HG03139 (cell line): ENCODE measurements at regions not wholly inside any gene's neighbourhood (a gene's known extent, or its start where the extent isn't known, plus 50 kb on each side); places are given as distances from the start of the nearest gene placed in this dataset.

Experiments used
- ATAC-seq: cut with Tn5 transposase; IDR thresholded peaks from one replicate; pipeline ENCODE4 v1.9.1; 2021; ENCODE audit not compliant: unreplicated experiment

GRCh38 chr1:60987904-60988303 lies 94.5 kb upstream of the NFIA start:
- no peak for ATAC-seq

GRCh38 chr1:60984062-60984799 lies 98.1 kb upstream of the NFIA start:
- ATAC-seq: no peak

GRCh38 chr1:60983701-60984061 lies 98.7 kb upstream of the NFIA start:
- no peak for ATAC-seq

DNA sequence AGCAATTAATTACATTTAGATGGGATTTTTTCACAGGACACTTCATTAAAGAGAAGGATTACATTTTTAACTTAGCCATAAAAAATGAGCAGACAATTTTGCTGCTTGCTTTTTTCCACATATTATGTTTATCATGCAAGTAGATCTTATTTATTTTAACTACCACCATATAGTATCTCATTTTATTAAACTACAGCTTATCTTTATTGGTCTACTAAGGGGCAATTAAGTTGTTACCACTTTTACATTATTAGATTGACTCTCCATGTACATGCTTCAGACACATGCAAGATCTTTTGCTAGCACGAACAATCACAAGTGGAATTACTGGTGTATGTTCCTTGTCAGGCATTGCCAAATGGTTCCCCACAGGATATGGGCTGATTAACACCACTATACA lies 99.8 kb upstream of the NFIA start:
- no peak for ATAC-seq

- ATAC-seq: no peak
Measured at GRCh38 chr1:60981357-60981756, 101.0 kb upstream of the NFIA start.

DNA sequence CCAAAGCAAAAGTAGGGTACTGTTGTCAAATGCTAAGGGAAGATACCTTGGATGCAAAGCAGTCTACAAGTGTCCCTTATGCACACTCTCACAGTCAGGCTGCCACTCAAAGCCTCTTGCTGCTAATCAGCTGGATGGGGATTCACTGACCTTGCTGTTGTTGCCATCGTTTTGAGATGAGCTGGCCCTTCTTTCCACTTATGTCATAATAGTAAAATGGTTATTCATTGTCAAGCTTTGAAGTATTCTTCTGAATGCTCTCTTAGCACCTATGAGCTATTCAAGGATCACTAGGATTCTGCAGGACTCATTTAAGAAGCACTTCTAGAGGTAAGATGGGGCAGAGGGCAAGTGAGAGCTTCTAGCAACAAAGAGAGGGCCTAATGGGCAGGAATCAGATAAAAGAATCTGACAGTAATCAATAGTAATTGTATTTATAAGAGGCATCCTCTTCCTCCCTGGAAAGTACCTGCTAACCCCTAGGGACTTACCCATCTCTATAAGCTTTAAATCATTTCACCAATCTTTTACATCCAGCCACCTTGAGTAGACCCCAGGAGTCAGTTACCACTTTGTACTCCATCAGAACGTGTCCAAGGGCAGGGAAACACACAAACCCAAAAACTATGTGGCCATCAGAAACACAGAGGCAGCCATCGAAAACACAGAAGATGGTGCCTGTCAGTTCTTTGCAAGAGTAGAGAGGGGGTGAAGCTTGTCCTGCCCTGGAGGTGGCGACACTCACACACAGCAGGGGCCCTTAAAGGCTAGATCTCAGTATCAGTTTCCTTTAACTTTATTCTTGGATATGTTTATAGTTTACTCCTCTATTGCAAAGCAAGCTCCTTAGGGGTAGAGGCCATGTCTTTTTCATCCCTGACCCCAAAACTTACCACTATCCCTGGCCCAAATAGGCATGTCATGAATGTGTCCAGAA lies 103.7 kb upstream of the NFIA start:
- ATAC-seq: peak; percentile 55

DNA sequence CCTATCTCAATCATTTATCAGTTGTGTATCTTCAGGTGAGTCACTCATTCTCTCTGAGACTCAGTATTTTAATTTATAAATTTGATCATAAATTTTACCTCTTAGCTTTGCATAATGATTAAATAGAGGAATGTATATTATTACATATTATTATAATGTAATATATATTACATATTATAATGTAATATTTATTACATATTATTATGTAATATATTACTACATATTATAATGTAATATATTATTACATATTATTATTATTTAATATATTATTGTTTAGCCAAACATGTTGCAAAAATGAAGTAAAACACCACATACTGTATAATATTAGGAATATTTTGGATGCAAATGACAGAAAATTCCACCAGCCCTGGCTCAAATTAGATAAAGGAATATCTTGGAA lies 104.7 kb upstream of the NFIA start:
- ATAC-seq: no peak

DNA sequence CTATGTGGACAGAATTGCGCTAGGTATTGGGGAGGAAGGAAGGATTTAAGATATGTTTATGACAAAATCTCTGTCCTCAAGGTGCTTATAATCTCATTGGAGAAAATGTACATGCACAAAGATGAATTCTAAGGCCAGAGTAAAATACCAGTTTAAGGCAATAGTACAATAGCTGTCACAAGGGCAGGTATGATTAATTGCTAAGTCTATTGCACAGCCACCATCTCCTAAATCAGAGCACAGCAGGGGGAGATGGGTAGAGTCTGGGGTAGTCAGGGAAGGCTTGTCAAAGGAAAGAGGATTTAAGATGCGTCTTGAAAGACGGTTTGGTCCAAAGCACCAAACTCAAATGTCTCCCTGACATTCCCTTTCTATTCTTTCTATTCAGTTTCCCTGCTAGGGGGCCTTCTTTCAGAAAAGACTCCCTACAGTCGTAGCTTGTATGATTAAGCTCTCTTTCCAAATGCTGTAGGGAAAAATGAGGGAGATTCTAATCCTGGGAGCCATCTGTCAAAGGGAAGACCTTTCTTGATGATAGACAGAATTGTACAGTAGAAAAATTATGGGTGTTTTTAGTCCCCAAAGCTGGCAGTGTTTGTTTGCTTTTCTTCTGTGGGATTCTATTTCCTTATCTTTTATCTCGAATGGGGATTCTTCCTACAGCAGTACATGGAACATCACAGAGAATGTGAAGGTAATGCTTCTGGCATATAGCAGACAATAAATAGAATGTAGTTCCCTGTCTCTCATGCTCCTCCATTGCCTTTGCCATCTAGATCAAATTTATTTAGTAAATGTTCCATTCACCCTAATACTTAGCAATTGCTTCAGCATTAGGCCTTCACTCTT lies 107.6 kb upstream of the NFIA start:
- ATAC-seq: no peak

DNA sequence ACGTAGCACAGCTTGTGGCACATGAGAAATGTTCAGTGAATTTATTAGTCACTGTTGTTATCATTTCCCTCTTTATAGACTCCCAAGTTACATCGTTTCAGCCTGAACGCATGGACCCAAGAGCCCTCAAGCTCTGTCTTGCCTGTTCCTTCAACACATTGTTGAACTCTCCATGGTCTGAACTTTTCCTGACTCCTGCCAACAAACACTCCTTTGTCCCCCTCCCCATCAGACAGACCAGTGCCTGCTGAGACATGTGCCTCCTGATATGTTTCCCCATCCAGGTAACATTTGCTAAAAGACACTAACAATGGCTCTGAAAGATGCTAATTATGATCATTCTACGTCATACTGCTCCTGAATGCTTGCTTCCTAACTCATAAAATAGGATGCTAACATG lies 108.7 kb upstream of the NFIA start:
- no peak for ATAC-seq

DNA sequence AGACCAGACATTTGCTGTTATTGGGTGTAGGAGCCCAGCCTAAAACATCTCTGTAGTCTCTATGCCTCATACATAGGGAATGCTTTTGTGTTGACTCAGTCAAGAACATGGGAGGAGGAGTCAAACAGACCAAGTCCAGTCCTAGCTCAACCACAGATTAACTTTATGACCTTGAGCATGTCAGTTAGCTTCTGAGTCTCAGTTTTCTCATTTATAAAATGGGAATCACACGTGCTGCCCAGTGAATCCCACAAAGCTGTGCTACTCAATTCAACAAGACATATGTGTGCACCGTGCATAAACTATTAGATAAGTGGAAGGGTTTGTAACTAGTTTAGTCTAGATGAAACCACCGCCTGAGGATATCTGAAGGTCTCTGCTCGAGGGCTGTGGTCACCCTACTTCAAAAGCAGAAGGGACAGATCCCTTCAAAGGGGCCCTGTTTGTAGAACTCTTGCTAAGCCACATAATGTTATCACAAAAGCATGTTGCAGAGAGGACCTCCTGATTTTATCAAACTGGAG lies 109.5 kb upstream of the NFIA start:
- ATAC-seq: no peak

DNA sequence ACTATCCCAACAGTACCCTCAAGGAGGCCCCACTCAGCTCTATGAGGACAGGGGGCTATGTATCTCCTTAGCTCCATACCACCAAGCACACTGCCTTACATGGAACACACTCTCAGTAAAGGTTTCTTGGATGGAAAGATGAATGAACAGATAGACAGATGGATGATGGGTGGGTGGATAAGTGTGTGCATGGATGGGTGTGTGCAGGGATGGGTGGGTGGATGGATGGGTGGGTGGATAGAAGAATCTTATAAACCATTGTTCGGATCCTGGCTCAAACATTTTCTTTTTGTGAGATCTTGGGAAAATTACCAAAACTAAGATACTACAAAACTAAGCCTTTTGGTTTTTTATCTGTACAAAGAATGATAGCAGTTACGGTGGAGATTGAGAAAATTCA lies 111.0 kb upstream of the NFIA start:
- ATAC-seq: no peak

- ATAC-seq: no peak
Measured at GRCh38 chr1:60969971-60970509, 112.3 kb upstream of the NFIA start.

DNA sequence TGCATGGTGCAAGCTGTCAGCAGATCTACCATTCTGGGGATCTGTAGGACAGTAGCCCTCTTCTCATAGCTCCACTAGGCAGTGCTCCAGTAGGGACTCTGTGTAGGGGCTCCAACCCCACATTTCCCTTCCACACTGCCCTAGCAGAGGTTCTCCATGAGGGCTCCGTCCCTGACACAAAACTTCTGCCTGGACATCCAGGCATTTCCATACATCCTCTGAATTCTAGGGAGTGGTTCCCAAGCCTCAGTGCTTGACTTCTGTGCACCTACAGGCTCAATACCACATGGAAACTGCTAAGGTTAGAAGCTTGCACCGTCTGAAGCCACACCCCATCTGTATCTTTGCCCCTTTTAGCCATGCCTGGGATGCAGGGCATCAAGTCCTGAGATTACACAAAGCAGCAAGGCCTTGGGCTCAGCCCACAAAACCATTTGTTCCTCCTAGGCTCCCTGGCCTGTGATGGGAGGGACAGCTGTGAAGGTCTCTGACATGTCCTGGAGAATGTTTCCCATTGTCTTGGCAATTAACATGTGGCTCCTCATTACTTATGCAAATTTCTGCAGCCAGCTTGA lies 117.0 kb upstream of the NFIA start:
- no peak for ATAC-seq

GRCh38 chr1:60963167-60963940 lies 119.0 kb upstream of the NFIA start:
- ATAC-seq: no peak

DNA sequence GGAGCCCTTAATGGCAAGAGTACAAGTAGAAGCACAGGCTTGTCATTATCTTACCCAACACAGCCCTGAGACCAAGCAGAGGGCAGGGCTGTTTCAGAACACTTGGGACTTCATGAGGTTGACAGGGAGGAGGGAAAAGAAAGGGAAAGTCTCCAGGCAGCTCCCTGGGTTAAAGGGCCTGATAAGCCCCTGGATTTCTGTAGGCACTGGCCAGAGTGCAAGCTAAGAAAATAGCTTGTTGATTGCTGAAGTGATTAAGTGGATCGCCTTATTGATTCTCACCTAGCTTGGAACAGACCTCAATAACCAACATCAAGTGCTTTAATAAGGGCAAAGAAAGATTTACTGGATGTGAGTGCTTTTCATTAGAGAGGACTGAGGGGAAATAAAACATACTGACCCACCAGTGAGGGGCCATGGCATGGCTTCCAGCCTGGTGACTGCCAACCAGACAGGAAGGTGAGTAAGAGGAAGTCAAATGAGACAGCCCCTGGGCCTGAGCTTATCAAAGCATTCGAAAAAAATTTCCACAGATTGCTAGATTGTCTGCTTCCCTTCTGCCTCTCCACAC lies 121.4 kb upstream of the NFIA start:
- ATAC-seq: no peak

GRCh38 chr1:60959701-60960100 lies 122.7 kb upstream of the NFIA start:
- no peak for ATAC-seq

DNA sequence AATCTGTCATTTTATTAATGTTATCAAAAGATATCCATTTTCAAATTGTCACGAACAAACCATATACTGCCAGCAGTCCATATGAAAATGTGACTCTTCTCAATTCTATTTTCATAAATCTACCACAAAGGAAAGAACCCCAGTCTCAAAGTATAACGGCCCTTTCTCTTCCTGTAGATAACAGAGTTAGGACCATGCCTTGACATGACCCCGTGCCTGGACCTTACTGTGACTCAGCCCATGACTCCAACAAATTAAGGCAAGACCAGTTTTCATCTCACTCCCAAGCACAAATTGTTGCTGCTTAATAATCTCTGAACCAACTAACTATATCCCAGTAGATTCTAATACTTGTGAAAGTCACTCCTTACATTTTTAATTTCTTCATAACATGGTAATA lies 124.4 kb upstream of the NFIA start:
- ATAC-seq: no peak

- ATAC-seq: no peak
Measured at GRCh38 chr1:60956520-60956919, 125.8 kb upstream of the NFIA start.

GRCh38 chr1:60952612-60953111 lies 129.7 kb upstream of the NFIA start:
- no peak for ATAC-seq
